Caco-2 (cell line): ENCODE measurements at regions not wholly inside any gene's neighbourhood (a gene's known extent, or its start where the extent isn't known, plus 50 kb on each side); places are given as distances from the start of the nearest gene placed in this dataset.

Experiments
- BruUV-seq: library from RNA; stranded (reverse); fragments of 400-500 nt; replicated peaks from 2 replicates; lab custom pipeline; 2021; lab: Mats Ljungman, UMichigan
- CTCF ChIA-PET: fragments of 300-600 bp; sonication (Branson Sonifier 250); formaldehyde crosslinking; loops from one replicate; lab custom pipeline; 2022; ENCODE audit warnings: antibody characterized with exemption; lab: Charles Lee
- POLR2A ChIA-PET: fragments of 300-600 bp; sonication (Branson Sonifier 250); formaldehyde crosslinking; loops from one replicate; lab custom pipeline; 2022; ENCODE audit warnings: antibody characterized with exemption; lab: Charles Lee
- DNase-seq, 2 experiments: peaks; one replicate each; pipeline versions ENCODE4 v3.0.0 to v3.0.0-alpha.2; 2020 to 2022
- H3K27me3 ChIP-seq: replicated peaks from 2 replicates; pipeline ENCODE4 v1.6.0; 2011; ENCODE audit warnings: low read length; ENCODE audit not compliant: control insufficient read depth, insufficient read depth
- H3K36me3 ChIP-seq: 2 replicates; pipeline ENCODE4 v1.5.1; 2011; ENCODE audit warnings: low read length; ENCODE audit not compliant: control insufficient read depth, insufficient read depth
- H3K4me1 ChIP-seq: fragments of 250-450 bp; sonication (Bioruptor Pico); 2 replicates; pipeline ENCODE4 v1.5.1; 2020; ENCODE audit warnings: mild to moderate bottlenecking
- H3K4me3 ChIP-seq: 2 replicates; pipeline ENCODE4 v1.5.1; 2011; ENCODE audit warnings: low read depth, mild to moderate bottlenecking, control low read depth, low read length
- H3K9me3 ChIP-seq: fragments of 250-450 bp; sonication (Bioruptor Pico); 2 replicates; pipeline ENCODE4 v1.5.1; 2020; ENCODE audit warnings: mild to moderate bottlenecking, moderate library complexity
- H3K27ac Mint-ChIP-seq: one replicate; pipeline ENCODE4 v1.8.0; 2022; ENCODE audit warnings: mixed read lengths; ENCODE audit not compliant: unreplicated experiment
- H3K27me3 Mint-ChIP-seq: one replicate; pipeline ENCODE4 v1.8.0; 2022; ENCODE audit warnings: mixed read lengths; ENCODE audit not compliant: insufficient read depth, unreplicated experiment
- H3K36me3 Mint-ChIP-seq: one replicate; pipeline ENCODE4 v1.8.0; 2022; ENCODE audit warnings: mild to moderate bottlenecking, mixed read lengths; ENCODE audit not compliant: insufficient read depth, unreplicated experiment
- H3K4me1 Mint-ChIP-seq: one replicate; pipeline ENCODE4 v1.8.0; 2022; ENCODE audit warnings: low read depth, mixed read lengths; ENCODE audit not compliant: unreplicated experiment
- H3K4me3 Mint-ChIP-seq: one replicate; pipeline ENCODE4 v1.8.0; 2022; ENCODE audit warnings: mild to moderate bottlenecking, moderate library complexity, mixed read lengths; ENCODE audit not compliant: unreplicated experiment
- H3K9me3 Mint-ChIP-seq: one replicate; pipeline ENCODE4 v1.8.0; 2022; ENCODE audit warnings: mixed read lengths; ENCODE audit not compliant: unreplicated experiment
- intact Hi-C: fragments of 100-400 bp; cut with micrococcal nuclease; formaldehyde crosslinking; loops from one replicate; pipeline ENCODE4 v1.10.0; 2022; ENCODE audit not compliant: unreplicated experiment
- TF ChIP-seq, protein P1 (sequence below), 2 experiments: fragments of 200-600 bp in 1 of 2; IDR thresholded peaks; 1 replicate in 1 of 2; 2 replicates in 1 of 2; pipeline versions ENCODE4 v1.5.1 to v1.8.0; 2011 to 2022; ENCODE audit warnings: antibody characterized with exemption in 1 of 2, control low read depth in 1 of 2, inconsistent platforms in 1 of 2, low read depth in 1 of 2, low read length in 1 of 2, mild to moderate bottlenecking in 1 of 2, moderate library complexity in 1 of 2; ENCODE audit not compliant: insufficient read depth in 1 of 2, severe bottlenecking in 1 of 2, unreplicated experiment in 1 of 2

DNA sequence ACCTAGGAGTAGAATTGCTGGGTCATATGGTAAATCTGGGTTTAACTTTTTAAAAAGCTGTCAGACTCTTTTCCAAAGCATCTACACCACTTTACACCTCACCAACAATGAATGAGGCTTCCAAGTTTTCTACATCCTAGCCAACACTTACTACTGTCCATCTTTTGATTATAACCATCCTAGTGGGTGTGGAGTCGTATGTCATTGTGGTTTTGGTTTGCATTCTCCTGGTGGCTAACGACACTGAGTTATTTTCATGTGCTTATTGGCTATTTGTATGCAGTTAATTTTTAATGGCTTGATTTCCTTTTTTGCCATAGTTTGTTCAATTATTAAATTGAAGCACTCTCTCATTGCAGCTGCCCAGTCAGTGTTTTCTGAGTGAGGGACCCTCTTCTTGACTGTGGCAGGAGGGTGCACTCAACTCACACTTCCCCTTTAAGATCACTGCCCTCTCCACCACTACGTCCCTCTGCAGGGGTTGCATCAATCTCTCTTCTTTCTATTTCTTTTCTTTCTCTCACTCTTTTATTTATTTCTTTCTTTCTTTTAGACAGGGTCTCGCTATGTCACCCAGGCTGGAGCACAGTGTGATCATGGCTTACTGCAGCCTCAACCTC lies 182.3 kb downstream of the C9orf152 start:
- POLR2A ChIA-PET: no interaction called here
- intact Hi-C loops: no loop called here
- H3K27me3 Mint-ChIP-seq: no peaks in the 10 kb centered on the region
- BruUV-seq: no TSS peak
- TF ChIP-seq, protein P1, sequence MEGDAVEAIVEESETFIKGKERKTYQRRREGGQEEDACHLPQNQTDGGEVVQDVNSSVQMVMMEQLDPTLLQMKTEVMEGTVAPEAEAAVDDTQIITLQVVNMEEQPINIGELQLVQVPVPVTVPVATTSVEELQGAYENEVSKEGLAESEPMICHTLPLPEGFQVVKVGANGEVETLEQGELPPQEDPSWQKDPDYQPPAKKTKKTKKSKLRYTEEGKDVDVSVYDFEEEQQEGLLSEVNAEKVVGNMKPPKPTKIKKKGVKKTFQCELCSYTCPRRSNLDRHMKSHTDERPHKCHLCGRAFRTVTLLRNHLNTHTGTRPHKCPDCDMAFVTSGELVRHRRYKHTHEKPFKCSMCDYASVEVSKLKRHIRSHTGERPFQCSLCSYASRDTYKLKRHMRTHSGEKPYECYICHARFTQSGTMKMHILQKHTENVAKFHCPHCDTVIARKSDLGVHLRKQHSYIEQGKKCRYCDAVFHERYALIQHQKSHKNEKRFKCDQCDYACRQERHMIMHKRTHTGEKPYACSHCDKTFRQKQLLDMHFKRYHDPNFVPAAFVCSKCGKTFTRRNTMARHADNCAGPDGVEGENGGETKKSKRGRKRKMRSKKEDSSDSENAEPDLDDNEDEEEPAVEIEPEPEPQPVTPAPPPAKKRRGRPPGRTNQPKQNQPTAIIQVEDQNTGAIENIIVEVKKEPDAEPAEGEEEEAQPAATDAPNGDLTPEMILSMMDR (IDR thresholded peaks at IDR 0.05; ENCODE audit: insufficient read depth in 1 of 2, low read depth in 1 of 2, low read length in 1 of 2, severe bottlenecking in 1 of 2, unreplicated experiment in 1 of 2): no peak
- H3K4me1 ChIP-seq: peaks cover 29% of the 10 kb centered on the region
- H3K27me3 ChIP-seq: no peaks in the 10 kb centered on the region
- H3K36me3 ChIP-seq: no peaks in the 10 kb centered on the region
- H3K9me3 ChIP-seq: no peaks in the 10 kb centered on the region
- CTCF ChIA-PET: no interaction called here
- H3K4me3 ChIP-seq: no peak overlapping the region
- H3K9me3 Mint-ChIP-seq: no peaks in the 10 kb centered on the region
- no peaks in the 10 kb centered on the region for H3K36me3 Mint-ChIP-seq
- H3K4me1 Mint-ChIP-seq: peaks cover 17% of the 10 kb centered on the region
- H3K27ac Mint-ChIP-seq: no peak overlapping the region
- H3K4me3 Mint-ChIP-seq: no peak overlapping the region
- DNase-seq: no peak

DNA sequence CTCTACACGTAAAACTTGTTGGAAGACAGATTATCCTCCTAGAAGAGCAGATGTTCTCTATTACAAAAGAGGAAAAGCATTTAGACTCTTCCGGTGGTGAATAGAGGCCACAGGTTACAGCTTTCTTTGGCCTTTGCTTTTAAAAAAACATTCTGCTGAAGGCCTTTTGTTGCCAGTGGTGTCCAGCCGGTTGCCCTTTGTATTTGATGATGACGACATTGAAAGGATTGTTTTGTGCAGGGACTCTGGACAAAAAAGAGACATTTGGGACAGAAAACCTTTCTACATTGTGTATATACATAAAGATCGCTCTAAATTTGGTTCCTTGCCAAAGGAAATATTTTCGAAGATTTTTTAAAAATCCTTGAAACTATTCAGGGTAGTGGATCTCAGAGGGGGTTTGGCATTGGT lies 180.3 kb downstream of the C9orf152 start:
- POLR2A ChIA-PET: no interaction called here
- intact Hi-C loops: no loop called here
- H3K4me1 Mint-ChIP-seq: peaks cover 18% of the 10 kb centered on the region
- H3K27ac Mint-ChIP-seq: no peak overlapping the region
- H3K36me3 ChIP-seq: no peaks in the 10 kb centered on the region
- no peaks in the 10 kb centered on the region for H3K36me3 Mint-ChIP-seq
- DNase-seq: no peak
- BruUV-seq: no TSS peak
- TF ChIP-seq, protein P1 (IDR thresholded peaks at IDR 0.05; ENCODE audit: insufficient read depth in 1 of 2, low read depth in 1 of 2, low read length in 1 of 2, severe bottlenecking in 1 of 2, unreplicated experiment in 1 of 2): no peak
- H3K9me3 ChIP-seq: no peaks in the 10 kb centered on the region
- H3K4me3 Mint-ChIP-seq: no peak overlapping the region
- H3K4me1 ChIP-seq: peaks cover 45% of the 10 kb centered on the region
- H3K27me3 ChIP-seq: no peaks in the 10 kb centered on the region
- H3K9me3 Mint-ChIP-seq: no peaks in the 10 kb centered on the region
- no peaks in the 10 kb centered on the region for H3K27me3 Mint-ChIP-seq
- H3K4me3 ChIP-seq: no peak overlapping the region
- CTCF ChIA-PET: no interaction called here

DNA sequence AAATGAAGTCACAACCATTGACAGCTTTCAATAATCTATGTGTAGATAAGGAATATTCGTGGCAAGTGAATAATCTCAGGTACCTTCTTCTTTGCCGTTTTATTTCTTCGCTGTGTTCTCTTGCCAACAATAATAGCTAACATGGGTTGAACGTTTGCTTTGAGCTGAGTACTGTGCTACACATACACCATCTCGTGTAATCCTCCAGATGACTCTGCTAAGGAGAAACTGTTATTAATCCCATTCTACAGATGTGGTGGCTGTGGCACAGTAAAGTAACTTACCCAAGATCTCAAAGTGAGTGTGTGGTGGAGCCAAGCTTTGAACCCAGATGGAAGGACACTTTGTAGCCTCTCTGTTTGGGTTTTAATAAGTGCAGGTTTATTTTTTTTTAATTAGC lies 179.7 kb downstream of the C9orf152 start:
- Histone ChIP-seq H3K4me3 (no peak overlapping the region), H3K27me3 (no peaks in the 10 kb centered on the region), H3K36me3 (no peaks in the 10 kb centered on the region), H3K4me1 (peaks cover 45% of the 10 kb centered on the region), H3K9me3 (no peaks in the 10 kb centered on the region)
- TF ChIP-seq, protein P1 (IDR thresholded peaks at IDR 0.05; ENCODE audit: insufficient read depth in 1 of 2, low read depth in 1 of 2, low read length in 1 of 2, severe bottlenecking in 1 of 2, unreplicated experiment in 1 of 2): no peak
- ChIA-PET CTCF (no interaction called here), POLR2A (no interaction called here)
- no TSS peak for BruUV-seq
- intact Hi-C loops: no loop called here
- no peak for DNase-seq
- H3K36me3 Mint-ChIP-seq: no peaks in the 10 kb centered on the region
- no peak overlapping the region for H3K4me3 Mint-ChIP-seq
- peaks cover 18% of the 10 kb centered on the region for H3K4me1 Mint-ChIP-seq
- no peak overlapping the region for H3K27ac Mint-ChIP-seq
- no peaks in the 10 kb centered on the region for H3K27me3 Mint-ChIP-seq
- H3K9me3 Mint-ChIP-seq: no peaks in the 10 kb centered on the region
